ENCODE measurements at regions not wholly inside any gene's neighbourhood (a gene's known extent, or its start where the extent isn't known, plus 50 kb on each side); places are given as distances from the start of the nearest gene placed in this dataset.
"Not testable (repeated sequence)": the region's sequence is repeated elsewhere in the genome, so short reads cannot be mapped to it uniquely, and the experiment has no call there.

- Mint-ChIP-seq H3K9me3 (no peaks in the 10 kb centered on the region), H3K36me3 (ENCODE audit: low read depth) (no peaks in the 10 kb centered on the region), H3K27me3 (no peaks in the 10 kb centered on the region), H3K27ac (no peak overlapping the region), H3K4me3 (no peak overlapping the region), H3K4me1 (ENCODE audit: low read depth) (no peaks in the 10 kb centered on the region)
- CTCF ChIA-PET: no interaction called here
- H3K4me3 ChIP-seq (ENCODE audit: low read length): no peak overlapping the region
- DNase-seq (no peak), ATAC-seq (ENCODE audit: poor library complexity) (no peak)
- no peaks in the 10 kb centered on the region for H3K9me3 ChIP-seq (ENCODE audit: control insufficient read depth in 1 of 2, insufficient read depth in 1 of 2, low read length in 2 of 2)
- H3K36me3 ChIP-seq (ENCODE audit: insufficient read depth, low read length): no peaks in the 10 kb centered on the region
- H3K27ac ChIP-seq (ENCODE audit: low read depth in 1 of 2, low read length in 2 of 2): no peak overlapping the region
- POLR2A ChIA-PET: no interaction called here
- TF ChIP-seq CTCF (IDR thresholded peaks at IDR 0.05): no peak
- intact Hi-C loops (cut with DNase I, micrococcal nuclease): no loop called here
- H3K4me1 ChIP-seq (ENCODE audit: insufficient read depth, low read length): no peaks in the 10 kb centered on the region
- H3K27me3 ChIP-seq (ENCODE audit: control insufficient read depth in 1 of 2, insufficient read depth in 2 of 2, low read length in 2 of 2): no peaks in the 10 kb centered on the region
Measured at GRCh38 chrY:12236399-12236798, 464.6 kb upstream of the USP9Y start.

- H3K27ac Mint-ChIP-seq; H3K4me3 Mint-ChIP-seq; ATAC-seq (ENCODE audit: poor library complexity); DNase-seq; H3K4me1 ChIP-seq (ENCODE audit: insufficient read depth, low read length); H3K27ac ChIP-seq (ENCODE audit: low read depth in 1 of 2, low read length in 2 of 2); H3K27me3 Mint-ChIP-seq; H3K4me3 ChIP-seq (ENCODE audit: low read length); CTCF ChIA-PET; H3K27me3 ChIP-seq (ENCODE audit: control insufficient read depth in 1 of 2, insufficient read depth in 2 of 2, low read length in 2 of 2); H3K36me3 ChIP-seq (ENCODE audit: insufficient read depth, low read length); H3K4me1 Mint-ChIP-seq (ENCODE audit: low read depth); H3K9me3 Mint-ChIP-seq; H3K36me3 Mint-ChIP-seq (ENCODE audit: low read depth); POLR2A ChIA-PET; H3K9me3 ChIP-seq (ENCODE audit: control insufficient read depth in 1 of 2, insufficient read depth in 1 of 2, low read length in 2 of 2); intact Hi-C loops (cut with DNase I, micrococcal nuclease): not testable (repeated sequence)
Measured at GRCh38 chrY:12240326-12240725, 460.7 kb upstream of the USP9Y start.

GRCh38 chrY:12244146-12244545 is 456.9 kb upstream of the USP9Y start:
- Mint-ChIP-seq H3K27me3 (no peaks in the 10 kb centered on the region), H3K4me1 (ENCODE audit: low read depth) (no peaks in the 10 kb centered on the region), H3K4me3 (no peak overlapping the region), H3K27ac (no peak overlapping the region), H3K36me3 (ENCODE audit: low read depth) (no peaks in the 10 kb centered on the region), H3K9me3 (no peaks in the 10 kb centered on the region)
- no peaks in the 10 kb centered on the region for H3K9me3 ChIP-seq (ENCODE audit: control insufficient read depth in 1 of 2, insufficient read depth in 1 of 2, low read length in 2 of 2)
- H3K4me1 ChIP-seq (ENCODE audit: insufficient read depth, low read length): no peaks in the 10 kb centered on the region
- H3K27me3 ChIP-seq (ENCODE audit: control insufficient read depth in 1 of 2, insufficient read depth in 2 of 2, low read length in 2 of 2): no peaks in the 10 kb centered on the region
- H3K36me3 ChIP-seq (ENCODE audit: insufficient read depth, low read length): no peaks in the 10 kb centered on the region
- no peak for ATAC-seq (ENCODE audit: poor library complexity)
- CTCF ChIA-PET: no interaction called here
- H3K4me3 ChIP-seq (ENCODE audit: low read length): no peak overlapping the region
- H3K27ac ChIP-seq (ENCODE audit: low read depth in 1 of 2, low read length in 2 of 2): no peak overlapping the region
- POLR2A ChIA-PET: no interaction called here
- intact Hi-C loops (cut with DNase I, micrococcal nuclease): no loop called here
- DNase-seq: no peak
- TF ChIP-seq CTCF (IDR thresholded peaks at IDR 0.05): no peak

- intact Hi-C loops (cut with DNase I, micrococcal nuclease): no loop called here
Measured at GRCh38 chrY:12253756-12254155, 447.3 kb upstream of the USP9Y start.

More at GRCh38 chrY:12253756-12254155, 447.3 kb upstream of the USP9Y start:
- H3K27me3 ChIP-seq (ENCODE audit: control insufficient read depth in 1 of 2, insufficient read depth in 2 of 2, low read length in 2 of 2): no peaks in the 10 kb centered on the region
- Mint-ChIP-seq H3K9me3 (no peaks in the 10 kb centered on the region), H3K27me3 (peaks cover 5% of the 10 kb centered on the region), H3K36me3 (ENCODE audit: low read depth) (no peaks in the 10 kb centered on the region), H3K4me3 (no peak overlapping the region), H3K4me1 (ENCODE audit: low read depth) (no peaks in the 10 kb centered on the region), H3K27ac (no peak overlapping the region)
- H3K9me3 ChIP-seq (ENCODE audit: control insufficient read depth in 1 of 2, insufficient read depth in 1 of 2, low read length in 2 of 2): no peaks in the 10 kb centered on the region
- H3K4me3 ChIP-seq (ENCODE audit: low read length): no peak overlapping the region
- ChIA-PET POLR2A (no interaction called here), CTCF (no interaction called here)
- H3K27ac ChIP-seq (ENCODE audit: low read depth in 1 of 2, low read length in 2 of 2): no peak overlapping the region
- TF ChIP-seq CTCF (IDR thresholded peaks at IDR 0.05): no peak
- no peaks in the 10 kb centered on the region for H3K36me3 ChIP-seq (ENCODE audit: insufficient read depth, low read length)
- no peak for DNase-seq
- H3K4me1 ChIP-seq (ENCODE audit: insufficient read depth, low read length): no peaks in the 10 kb centered on the region
- ATAC-seq (ENCODE audit: poor library complexity): no peak
